Endothelial cell of umbilical vein (primary cell): ENCODE measurements at regions not wholly inside any gene's neighbourhood (a gene's known extent, or its start where the extent isn't known, plus 50 kb on each side); places are given as distances from the start of the nearest gene placed in this dataset.

Source experiments
- BruUV-seq: library from RNA; stranded (reverse); fragments of 400-500 nt; replicated peaks from 2 replicates; lab custom pipeline; 2021; lab: Mats Ljungman, UMichigan
- CTCF ChIA-PET: fragments of 300-600, 350-600 bp; sonication (Branson Sonifier 250); formaldehyde crosslinking; loops from one replicate; lab custom pipeline; 2021; ENCODE audit warnings: antibody characterized with exemption, inconsistent platforms; lab: Charles Lee
- POLR2A ChIA-PET: fragments of 300-600, 350-600 bp; sonication (Branson Sonifier 250); formaldehyde crosslinking; loops from one replicate; lab custom pipeline; 2021; ENCODE audit warnings: antibody characterized with exemption, inconsistent platforms; lab: Charles Lee
- DNase-seq: peaks from one replicate; pipeline ENCODE4 v3.0.0-alpha.2; 2011; ENCODE audit warnings: low read depth, low spot score
- FAIRE-seq: peaks from 2 replicates; lab custom pipeline; 2011; peaks lifted over from hg19 to GRCh38; lab: Jason Lieb, UNC
- H2AFZ ChIP-seq: 2 replicates; pipeline ENCODE4 v1.6.0; 2012; ENCODE audit warnings: low read depth, low read length, control low read depth, inconsistent platforms
- H3K27ac ChIP-seq: 2 replicates; pipeline ENCODE4 v1.5.1; 2011; ENCODE audit warnings: low read depth, mild to moderate bottlenecking, control low read depth, low read length, moderate library complexity; ENCODE audit not compliant: insufficient read depth
- H3K27me3 ChIP-seq, 2 experiments: 2 replicates each; pipeline versions ENCODE4 v1.6.0 to v1.6.1; 2011; ENCODE audit warnings: low read length in 2 of 2, mixed read lengths in 1 of 2; ENCODE audit not compliant: control insufficient read depth in 2 of 2, insufficient read depth in 2 of 2
- H3K36me3 ChIP-seq, 2 experiments: 2 replicates in 1 of 2; 3 replicates in 1 of 2; pipeline ENCODE4 v1.5.1; 2011; ENCODE audit warnings: low read length in 2 of 2, mild to moderate bottlenecking in 1 of 2, moderate library complexity in 1 of 2; ENCODE audit not compliant: control insufficient read depth in 2 of 2, insufficient read depth in 2 of 2; ENCODE audit errors: extremely low read depth in 1 of 2
- H3K4me1 ChIP-seq: 3 replicates; pipeline ENCODE4 v1.5.1; 2011; ENCODE audit warnings: mild to moderate bottlenecking, low read length; ENCODE audit not compliant: control insufficient read depth, insufficient read depth; ENCODE audit errors: extremely low read depth
- H3K4me2 ChIP-seq: 2 replicates; pipeline ENCODE4 v1.6.1; 2011; ENCODE audit warnings: low read length, control low read depth, mixed read lengths; ENCODE audit not compliant: insufficient read depth
- H3K4me3 ChIP-seq, 3 experiments: fragments of 200-600 bp in 1 of 3; sonication (generic), shearing (Covaris generic) in 1 of 3; replicated peaks in 1 of 3; 2 replicates each; pipeline ENCODE4 v1.5.1; 2011 to 2016; ENCODE audit warnings: control low read depth in 3 of 3, low read length in 3 of 3, mild to moderate bottlenecking in 2 of 3, inconsistent platforms in 1 of 3, low read depth in 1 of 3, moderate library complexity in 1 of 3; ENCODE audit not compliant: insufficient read depth in 1 of 3
- H3K79me2 ChIP-seq: 2 replicates; pipeline ENCODE4 v1.6.0; 2012; ENCODE audit warnings: low read length, inconsistent platforms; ENCODE audit not compliant: control insufficient read depth, insufficient read depth
- H3K9ac ChIP-seq: replicated peaks from 2 replicates; pipeline ENCODE3; 2011; ENCODE audit warnings: low read length, control low read depth; ENCODE audit not compliant: insufficient read depth; ENCODE audit errors: extremely low read depth
- H3K9me1 ChIP-seq: replicated peaks from 3 replicates; pipeline ENCODE4 v1.6.0; 2011; ENCODE audit warnings: mild to moderate bottlenecking, low read length; ENCODE audit not compliant: control insufficient read depth, insufficient read depth; ENCODE audit errors: extremely low read depth
- H3K9me3 ChIP-seq: replicated peaks from 2 replicates; pipeline ENCODE4 v1.5.1; 2012; ENCODE audit warnings: low read length, inconsistent platforms; ENCODE audit not compliant: control insufficient read depth, insufficient read depth
- H4K20me1 ChIP-seq: replicated peaks from 2 replicates; pipeline ENCODE3; 2011; ENCODE audit warnings: mild to moderate bottlenecking, low read length; ENCODE audit not compliant: control insufficient read depth, insufficient read depth; ENCODE audit errors: extremely low read depth
- CTCF ChIP-seq, 2 donors: IDR thresholded peaks; 1 replicate in 1 of 2; 2 replicates in 1 of 2; pipeline ENCODE4 v1.5.1; 2011; ENCODE audit warnings: low read length in 2 of 2, mild to moderate bottlenecking in 2 of 2, moderate library complexity in 2 of 2, control low read depth in 1 of 2, inconsistent platforms in 1 of 2, low read depth in 1 of 2; ENCODE audit not compliant: insufficient read depth in 1 of 2; ENCODE audit errors: extremely low read depth in 1 of 2
- EZH2 ChIP-seq: IDR thresholded peaks from 2 replicates; pipeline ENCODE4 v1.6.1; 2012; ENCODE audit warnings: borderline replicate concordance, low read depth, mild to moderate bottlenecking, moderate library complexity, low read length, inconsistent platforms; ENCODE audit not compliant: severe bottlenecking
- GATA2 ChIP-seq: IDR thresholded peaks from 2 replicates; pipeline ENCODE4 v1.7.0; 2011; ENCODE audit warnings: low read depth, mild to moderate bottlenecking, moderate library complexity, mixed read lengths, low read length; ENCODE audit not compliant: insufficient read length, insufficient read depth
- JUN ChIP-seq: IDR thresholded peaks from 2 replicates; pipeline ENCODE4 v1.6.1; 2011; ENCODE audit warnings: borderline replicate concordance, low read depth; ENCODE audit not compliant: insufficient read length, insufficient read depth
- MAX ChIP-seq: IDR thresholded peaks from 2 replicates; pipeline ENCODE4 v1.6.1; 2011; ENCODE audit not compliant: insufficient read depth, insufficient read length
- MYC ChIP-seq: IDR thresholded peaks from one replicate; pipeline ENCODE4 v1.6.1; 2011; ENCODE audit warnings: mild to moderate bottlenecking, low read depth, low read length
- POLR2A ChIP-seq: IDR thresholded peaks from 2 replicates; pipeline ENCODE4 v1.6.1; 2012; ENCODE audit warnings: low read depth, mild to moderate bottlenecking, control low read depth, low read length
- POLR2AphosphoS5 ChIP-seq: IDR thresholded peaks from 2 replicates; pipeline ENCODE4 v1.6.1; 2012; ENCODE audit warnings: low read depth, mild to moderate bottlenecking, control low read depth, low read length, moderate library complexity; ENCODE audit not compliant: insufficient read depth
- dilution Hi-C: fragments of 300-500 bp; cut with MboI; formaldehyde crosslinking; loops from one replicate; pipeline ENCODE4 v1.15.0; 2019; ENCODE audit warnings: low sequenced_read_pairs; ENCODE audit not compliant: extremely low pct_ligation_motif_present
- intact Hi-C: fragments of 100-400 bp; cut with micrococcal nuclease; formaldehyde crosslinking; loops from one replicate; pipeline ENCODE4 v1.10.0; 2022

GRCh38 chr7:106180721-106181120 lies 68.6 kb upstream of the SYPL1 start:
- Histone ChIP-seq H2AFZ (no peak overlapping the region), H3K27ac (no peak overlapping the region), H3K4me3 (no peak overlapping the region), H3K27me3 (no peaks in the 10 kb centered on the region), H3K9me3 (no peaks in the 10 kb centered on the region), H3K36me3 (no peaks in the 10 kb centered on the region), H3K79me2 (no peaks in the 10 kb centered on the region), H3K4me2 (no peak overlapping the region), H3K9ac (no peak overlapping the region), H4K20me1 (no peaks in the 10 kb centered on the region), H3K4me1 (no peaks in the 10 kb centered on the region), H3K9me1 (no peaks in the 10 kb centered on the region)
- no peak for FAIRE-seq
- dilution Hi-C loops, result no loop called here
- no peak for DNase-seq
- ChIA-PET POLR2A (no interaction called here), CTCF (interaction anchor here (0.9 to 12.8 kb wide), 3 partner anchors 104 to 556 kb away, joined by 3 to 285 read pairs (median 4); partner anchors contain the start of gene NAMPT)
- TF ChIP-seq POLR2AphosphoS5 (no peak), MAX (no peak), EZH2 (no peak), CTCF (IDR thresholded peaks at IDR 0.05; ENCODE audit: extremely low read depth in 1 of 2, insufficient read depth in 1 of 2, low read depth in 1 of 2, low read length in 2 of 2) (no peak)
- BruUV-seq, result no TSS peak
- intact Hi-C loops, result no loop called here

GRCh38 chr7:106179256-106179655 lies 67.1 kb upstream of the SYPL1 start:
- H3K36me3 ChIP-seq, result no peaks in the 10 kb centered on the region
- no peak overlapping the region for H2AFZ ChIP-seq
- TF ChIP-seq JUN (no peak), POLR2A (no peak), MAX (no peak), GATA2 (no peak), EZH2 (no peak), POLR2AphosphoS5 (no peak), CTCF (IDR thresholded peaks at IDR 0.05; ENCODE audit: extremely low read depth in 1 of 2, insufficient read depth in 1 of 2, low read depth in 1 of 2, low read length in 2 of 2) (no peak), MYC (no peak)
- H3K9ac ChIP-seq, result no peak overlapping the region
- no peak for FAIRE-seq
- no peaks in the 10 kb centered on the region for H3K9me1 ChIP-seq
- no peak for DNase-seq
- no peak overlapping the region for H3K4me2 ChIP-seq
- BruUV-seq, result no TSS peak
- H3K9me3 ChIP-seq, result no peaks in the 10 kb centered on the region
- intact Hi-C loops, result loop anchor here (5.0 kb wide), 2 partner anchors 83 to 413 kb away; no protein-coding TSS in a partner anchor
- POLR2A ChIA-PET, result interaction anchor here (1.7 kb wide), 1 partner anchor 106 kb away, joined by 6 read pairs; the partner anchor contains the start of gene NAMPT
- H3K27ac ChIP-seq, result no peak overlapping the region
- H3K27me3 ChIP-seq, result no peaks in the 10 kb centered on the region
- H3K79me2 ChIP-seq, result no peaks in the 10 kb centered on the region
- H4K20me1 ChIP-seq, result no peaks in the 10 kb centered on the region
- H3K4me3 ChIP-seq, result no peak overlapping the region
- dilution Hi-C loops, result no loop called here
- no peaks in the 10 kb centered on the region for H3K4me1 ChIP-seq
- CTCF ChIA-PET, result interaction anchor here (0.6 to 12.8 kb wide), 23 partner anchors 11 to 971 kb away, joined by 3 to 285 read pairs (median 4); partner anchors contain the start of genes CCDC71L and NAMPT
